IMR-90 (cell line): ENCODE measurements at regions not wholly inside any gene's neighbourhood (a gene's known extent, or its start where the extent isn't known, plus 50 kb on each side); places are given as distances from the start of the nearest gene placed in this dataset.

Source experiments
- ATAC-seq: fragments of 200-7000 bp; cut with Tn5 transposase; 2 replicates; pipeline ENCODE4 v1.9.1; 2020; ENCODE audit warnings: low read depth, mild to moderate bottlenecking, moderate library complexity
- BruUV-seq: library from RNA; stranded (reverse); fragments of 400-500 nt; replicated peaks from 2 replicates; lab custom pipeline; 2021; lab: Mats Ljungman, UMichigan
- CTCF ChIA-PET: fragments of 300-600 bp; formaldehyde crosslinking; extraction: SDS; loops from one replicate; lab custom pipeline; 2021; ENCODE audit warnings: antibody characterized with exemption; lab: Yijun Ruan, JAX
- POLR2A ChIA-PET: fragments of 300-600 bp; sonication (Branson Sonifier 250); formaldehyde crosslinking; loops from one replicate; lab custom pipeline; 2022; ENCODE audit warnings: antibody characterized with exemption; ENCODE audit not compliant: unreplicated experiment; lab: Charles Lee
- DNase-seq: peaks from one replicate; pipeline ENCODE4 v3.0.0; 2013
- H2AFZ ChIP-seq: replicated peaks from 2 replicates; pipeline ENCODE3; 2013; ENCODE audit warnings: low read length, mild to moderate bottlenecking; ENCODE audit not compliant: poor library complexity
- H2AK5ac ChIP-seq: 2 replicates; pipeline ENCODE4 v1.6.1; 2013; ENCODE audit warnings: low read depth, low read length, inconsistent platforms
- H2AK9ac ChIP-seq: replicated peaks from 2 replicates; pipeline ENCODE3; 2013; ENCODE audit warnings: mild to moderate bottlenecking, low read depth, low read length, moderate library complexity; ENCODE audit not compliant: poor library complexity
- H2BK120ac ChIP-seq: 2 replicates; pipeline ENCODE4 v1.6.1; 2013; ENCODE audit warnings: low read depth, low read length, inconsistent platforms
- H2BK15ac ChIP-seq: 3 replicates; pipeline ENCODE4 v1.6.1; 2013; ENCODE audit warnings: low read depth, low read length, inconsistent platforms
- H2BK20ac ChIP-seq: 2 replicates; pipeline ENCODE4 v1.6.1; 2013; ENCODE audit warnings: low read depth, mild to moderate bottlenecking, inconsistent platforms, low read length, moderate library complexity
- H2BK5ac ChIP-seq: 2 replicates; pipeline ENCODE4 v1.6.1; 2013; ENCODE audit warnings: mild to moderate bottlenecking, low read depth, low read length, inconsistent platforms; ENCODE audit not compliant: poor library complexity, severe bottlenecking
- H3K14ac ChIP-seq: replicated peaks from 2 replicates; pipeline ENCODE4 v1.6.1; 2013; ENCODE audit warnings: low read depth, low read length, inconsistent platforms
- H3K18ac ChIP-seq: 2 replicates; pipeline ENCODE4 v1.6.1; 2013; ENCODE audit warnings: low read depth, low read length, control low read depth
- H3K23ac ChIP-seq: 2 replicates; pipeline ENCODE4 v1.6.1; 2013; ENCODE audit warnings: low read depth, low read length, inconsistent platforms
- H3K27ac ChIP-seq: 2 replicates; pipeline ENCODE4 v1.5.1; 2013; ENCODE audit warnings: mild to moderate bottlenecking, control low read depth, low read length; ENCODE audit not compliant: insufficient read depth
- H3K27me3 ChIP-seq: 2 replicates; pipeline ENCODE4 v1.6.1; 2013; ENCODE audit warnings: low read length; ENCODE audit not compliant: control insufficient read depth, insufficient read depth
- H3K36me3 ChIP-seq: 2 replicates; pipeline ENCODE4 v1.6.1; 2013; ENCODE audit warnings: low read length, mixed read lengths; ENCODE audit not compliant: control insufficient read depth, insufficient read depth
- H3K4ac ChIP-seq: 2 replicates; pipeline ENCODE4 v1.6.1; 2013; ENCODE audit warnings: low read depth, low read length, inconsistent platforms
- H3K4me1 ChIP-seq: 2 replicates; pipeline ENCODE4 v1.6.1; 2013; ENCODE audit warnings: low read length, mixed read lengths; ENCODE audit not compliant: control insufficient read depth, insufficient read depth
- H3K4me2 ChIP-seq: 2 replicates; pipeline ENCODE4 v1.6.1; 2013; ENCODE audit warnings: low read depth, mild to moderate bottlenecking, control low read depth, low read length, moderate library complexity
- H3K4me3 ChIP-seq: 2 replicates; pipeline ENCODE4 v1.5.1; 2013; ENCODE audit warnings: low read depth, mild to moderate bottlenecking, control low read depth, low read length, moderate library complexity; ENCODE audit not compliant: insufficient read depth
- H3K56ac ChIP-seq: 2 replicates; pipeline ENCODE4 v1.6.1; 2013; ENCODE audit warnings: low read length, inconsistent platforms; ENCODE audit not compliant: insufficient read depth; ENCODE audit errors: extremely low read depth
- H3K79me1 ChIP-seq, 2 experiments: 2 replicates each; pipeline ENCODE4 v1.6.1; 2013; ENCODE audit warnings: low read length in 2 of 2, inconsistent platforms in 1 of 2, low read depth in 1 of 2
- H3K9ac ChIP-seq: 2 replicates; pipeline ENCODE4 v1.6.1; 2013; ENCODE audit warnings: low read depth, low read length, control low read depth
- H3K9me1 ChIP-seq: 2 replicates; pipeline ENCODE4 v1.6.1; 2013; ENCODE audit warnings: low read length, inconsistent platforms; ENCODE audit not compliant: insufficient read depth
- H3K9me3 ChIP-seq: 2 replicates; pipeline ENCODE4 v1.6.1; 2013; ENCODE audit warnings: low read length; ENCODE audit not compliant: control insufficient read depth, insufficient read depth
- H4K20me1 ChIP-seq: 2 replicates; pipeline ENCODE4 v1.6.1; 2013; ENCODE audit warnings: low read length, inconsistent platforms; ENCODE audit not compliant: insufficient read depth
- H4K5ac ChIP-seq: 2 replicates; pipeline ENCODE4 v1.6.1; 2013; ENCODE audit warnings: mild to moderate bottlenecking, low read depth, low read length, control low read depth
- H4K8ac ChIP-seq, 2 experiments: 2 replicates each; pipeline ENCODE4 v1.6.1; 2013; ENCODE audit warnings: low read depth in 2 of 2, low read length in 2 of 2, control low read depth in 1 of 2, inconsistent platforms in 1 of 2
- H4K91ac ChIP-seq: 2 replicates; pipeline ENCODE4 v1.6.1; 2013; ENCODE audit warnings: low read depth, low read length, inconsistent platforms; ENCODE audit not compliant: insufficient read depth
- ELK1 ChIP-seq: fragments of 150-350 bp; IDR thresholded peaks from 2 replicates; pipeline ENCODE4 v1.6.1; 2016; ENCODE audit warnings: low read depth, mild to moderate bottlenecking, low read length, moderate library complexity, borderline replicate concordance
- MAFK ChIP-seq: IDR thresholded peaks from 2 replicates; pipeline ENCODE4 v1.6.1; 2012; ENCODE audit warnings: low read depth, low read length, improper control_type of control experiment
- NFE2L2 ChIP-seq: fragments of 150-350 bp; IDR thresholded peaks from 2 replicates; pipeline ENCODE4 v1.6.1; 2016; ENCODE audit warnings: low read depth, mild to moderate bottlenecking, low read length
- SMC3 ChIP-seq: fragments of 150-350 bp; IDR thresholded peaks from 2 replicates; pipeline ENCODE4 v1.6.1; 2016; ENCODE audit warnings: low read depth, mild to moderate bottlenecking, antibody characterized with exemption, low read length, moderate library complexity
- USF2 ChIP-seq: fragments of 150-350 bp; IDR thresholded peaks from 2 replicates; pipeline ENCODE4 v1.6.1; 2017; ENCODE audit warnings: mild to moderate bottlenecking, antibody characterized with exemption, low read length, low read depth
- WGBS, 2 experiments: methylation state at CpG; one replicate each; pipeline versions ENCODE4 v1.1.5 to v1.1.7; 2013; ENCODE audit warnings: missing lambda C conversion rate in 2 of 2; ENCODE audit not compliant: insufficient read length in 1 of 2; ENCODE audit errors: extremely low coverage in 2 of 2; 5-methylcytosine and 5-hydroxymethylcytosine counted together
- dilution Hi-C: fragments of 300-500 bp; cut with HindIII; formaldehyde crosslinking; loops from one replicate; pipeline ENCODE4 v1.14.3; 2018; ENCODE audit warnings: low sequenced_read_pairs; ENCODE audit not compliant: unreplicated experiment
- in situ Hi-C: fragments of 300-500 bp; cut with MboI; formaldehyde crosslinking; loops from 3 replicates; pipeline ENCODE4 v1.14.3; 2019; ENCODE audit warnings: low sequenced_read_pairs, inconsistent platforms, mixed read lengths
- intact Hi-C: fragments of 100-400 bp; cut with micrococcal nuclease; formaldehyde crosslinking; loops from 2 replicates; pipeline ENCODE4 v1.10.0; 2022

DNA sequence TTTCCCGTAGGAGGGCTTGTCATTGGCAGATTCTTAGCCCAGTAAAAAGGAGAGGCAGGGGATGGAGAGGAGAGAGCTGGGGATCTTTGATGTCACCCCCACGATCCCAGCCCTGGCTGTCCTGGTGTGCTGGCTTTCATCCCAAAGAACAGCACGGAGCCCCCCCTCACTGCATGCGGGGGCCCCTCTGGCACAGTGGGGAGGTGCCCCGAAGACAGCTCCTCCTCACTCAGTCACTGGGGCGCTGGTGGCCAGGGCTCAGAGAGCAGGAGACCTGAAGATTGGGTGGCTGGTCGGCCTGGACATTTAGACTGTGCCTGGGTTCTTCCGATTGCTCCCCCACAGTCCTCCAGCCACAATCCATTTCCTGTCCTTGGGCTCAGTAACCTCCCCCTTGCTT, 207.5 kb downstream of the MELK start:
- WGBS, 2 experiments = 20% methylated on average over 2 of the region's 8 CpGs; no CpG with 5 or more reads in 1 of the 2 experiments
- H3K14ac ChIP-seq = no peak overlapping the region
- no peak overlapping the region for H4K8ac ChIP-seq
- no peak overlapping the region for H3K27ac ChIP-seq
- H3K23ac ChIP-seq = no peak overlapping the region
- TF ChIP-seq ELK1 (no peak), NFE2L2 (no peak), MAFK (no peak), USF2 (no peak), SMC3 (no peak)
- ChIA-PET CTCF (no interaction called here), POLR2A (no interaction called here)
- H3K4me1 ChIP-seq = no peaks in the 10 kb centered on the region
- H3K4me3 ChIP-seq = no peak overlapping the region
- H2BK120ac ChIP-seq = no peak overlapping the region
- no peak overlapping the region for H2BK15ac ChIP-seq
- BruUV-seq = no TSS peak
- no peak overlapping the region for H2AK9ac ChIP-seq
- DNase-seq (no peak), ATAC-seq (no peak)
- no peak overlapping the region for H2BK5ac ChIP-seq
- no peak overlapping the region for H3K4ac ChIP-seq
- H4K20me1 ChIP-seq = no peaks in the 10 kb centered on the region
- H3K18ac ChIP-seq = no peak overlapping the region
- in situ Hi-C loops (no loop called here), dilution Hi-C loops (no loop called here), intact Hi-C loops (no loop called here)
- no peak overlapping the region for H4K91ac ChIP-seq
- no peak overlapping the region for H3K56ac ChIP-seq
- H3K79me1 ChIP-seq = no peaks in the 10 kb centered on the region
- no peaks in the 10 kb centered on the region for H3K9me1 ChIP-seq
- peaks cover 28% of the 10 kb centered on the region for H3K27me3 ChIP-seq
- H3K4me2 ChIP-seq = no peak overlapping the region
- no peaks in the 10 kb centered on the region for H3K9me3 ChIP-seq
- no peaks in the 10 kb centered on the region for H3K36me3 ChIP-seq
- H2BK20ac ChIP-seq = no peak overlapping the region
- H2AK5ac ChIP-seq = no peak overlapping the region
- no peak overlapping the region for H4K5ac ChIP-seq
- H2AFZ ChIP-seq = no peak overlapping the region
- no peak overlapping the region for H3K9ac ChIP-seq
